Neuronal stem cell (in vitro differentiated cells): ENCODE measurements at regions not wholly inside any gene's neighbourhood (a gene's known extent, or its start where the extent isn't known, plus 50 kb on each side); places are given as distances from the start of the nearest gene placed in this dataset.
A peak's percentile ranks its signal among the peaks of the same experiment; 100 is the strongest.

Experiments used
- DNase-seq: peaks from one replicate; pipeline ENCODE4 v3.0.0-alpha.2; 2013; ENCODE audit warnings: low spot score
- H2AFZ ChIP-seq: one replicate; pipeline ENCODE4 v1.6.1; 2013; ENCODE audit warnings: mild to moderate bottlenecking, low read length, inconsistent platforms
- H2AK5ac ChIP-seq: 2 replicates; pipeline ENCODE4 v1.6.1; 2013; ENCODE audit warnings: low read depth, mild to moderate bottlenecking, inconsistent platforms, low read length, moderate library complexity, mixed read lengths
- H2BK120ac ChIP-seq: 2 replicates; pipeline ENCODE4 v1.6.1; 2013; ENCODE audit warnings: low read depth, mild to moderate bottlenecking, inconsistent platforms, low read length, moderate library complexity, mixed read lengths
- H2BK12ac ChIP-seq: one replicate; pipeline ENCODE4 v1.6.1; 2013; ENCODE audit warnings: low read length, inconsistent platforms
- H2BK15ac ChIP-seq: 2 replicates; pipeline ENCODE4 v1.6.1; 2013; ENCODE audit warnings: mild to moderate bottlenecking, low read length, inconsistent platforms, mixed read lengths
- H2BK5ac ChIP-seq: one replicate; pipeline ENCODE4 v1.6.1; 2013; ENCODE audit warnings: inconsistent platforms, mild to moderate bottlenecking, low read length, moderate library complexity
- H3K14ac ChIP-seq: one replicate; pipeline ENCODE4 v1.6.1; 2013; ENCODE audit warnings: low read length, inconsistent platforms
- H3K18ac ChIP-seq: 2 replicates; pipeline ENCODE4 v1.6.1; 2013; ENCODE audit warnings: low read length, inconsistent platforms
- H3K23ac ChIP-seq: 2 replicates; pipeline ENCODE4 v1.6.1; 2013; ENCODE audit warnings: low read depth, mild to moderate bottlenecking, mixed read lengths, low read length, inconsistent platforms; ENCODE audit not compliant: poor library complexity
- H3K27ac ChIP-seq: replicated peaks from 3 replicates; pipeline ENCODE4 v1.5.1; 2013; ENCODE audit warnings: low read length, inconsistent platforms
- H3K27me3 ChIP-seq, 3 experiments: 2 replicates each; pipeline ENCODE4 v1.6.1; 2013; ENCODE audit warnings: low read length in 3 of 3, mild to moderate bottlenecking in 2 of 3, inconsistent platforms in 1 of 3, low read depth in 1 of 3, mixed read lengths in 1 of 3, moderate library complexity in 1 of 3; ENCODE audit not compliant: control insufficient read depth in 3 of 3, insufficient read depth in 3 of 3
- H3K36me3 ChIP-seq, 2 donors: replicated peaks in 1 of 2; 2 replicates each; pipeline ENCODE4 v1.6.1; 2013; ENCODE audit warnings: low read length in 2 of 2; ENCODE audit not compliant: control insufficient read depth in 2 of 2, insufficient read depth in 2 of 2
- H3K4ac ChIP-seq: 2 replicates; pipeline ENCODE4 v1.6.1; 2013; ENCODE audit warnings: inconsistent platforms, mild to moderate bottlenecking, low read length, moderate library complexity
- H3K4me1 ChIP-seq, 2 donors: 1 replicate in 1 of 2; 2 replicates in 1 of 2; pipeline ENCODE4 v1.6.1; 2013; ENCODE audit warnings: low read length in 2 of 2, low read depth in 1 of 2; ENCODE audit not compliant: control insufficient read depth in 2 of 2, insufficient read depth in 1 of 2
- H3K4me2 ChIP-seq: one replicate; pipeline ENCODE4 v1.6.1; 2013; ENCODE audit warnings: mild to moderate bottlenecking, low read length, inconsistent platforms; ENCODE audit not compliant: insufficient read depth, poor library complexity, severe bottlenecking
- H3K4me3 ChIP-seq, 2 donors: 2 replicates each; pipeline ENCODE4 v1.5.1; 2013; ENCODE audit warnings: low read length in 2 of 2, mild to moderate bottlenecking in 2 of 2, inconsistent platforms in 1 of 2, moderate library complexity in 1 of 2
- H3K79me1 ChIP-seq: one replicate; pipeline ENCODE4 v1.6.1; 2013; ENCODE audit warnings: low read depth, mild to moderate bottlenecking, inconsistent platforms, low read length, moderate library complexity
- H3K9ac ChIP-seq: one replicate; pipeline ENCODE4 v1.6.1; 2013; ENCODE audit warnings: mild to moderate bottlenecking, low read depth, low read length, inconsistent platforms; ENCODE audit not compliant: poor library complexity
- H3K9me3 ChIP-seq, 2 donors: replicated peaks in 1 of 2; 2 replicates each; pipeline versions ENCODE3 to v1.6.1; 2013; ENCODE audit warnings: low read length in 2 of 2, mild to moderate bottlenecking in 2 of 2, inconsistent platforms in 1 of 2, low read depth in 1 of 2, mixed read lengths in 1 of 2, moderate library complexity in 1 of 2; ENCODE audit not compliant: control insufficient read depth in 2 of 2, insufficient read depth in 1 of 2
- H4K8ac ChIP-seq: one replicate; pipeline ENCODE4 v1.6.1; 2013; ENCODE audit warnings: low read depth, mild to moderate bottlenecking, inconsistent platforms, low read length, moderate library complexity
- H4K91ac ChIP-seq: one replicate; pipeline ENCODE4 v1.6.1; 2013; ENCODE audit warnings: low read length, low read depth, mild to moderate bottlenecking, inconsistent platforms; ENCODE audit not compliant: poor library complexity
- WGBS, 2 donors: extraction: QIAGEN DNeasy Blood & Tissue Kit; methylation state at CpG; one replicate each; pipeline ENCODE4 v1.1.7; 2013; ENCODE audit warnings: missing lambda C conversion rate in 2 of 2, mixed read lengths in 1 of 2; ENCODE audit not compliant: insufficient read length in 2 of 2, insufficient replicate concordance in 1 of 2; ENCODE audit errors: extremely low coverage in 2 of 2; 5-methylcytosine and 5-hydroxymethylcytosine counted together

- Histone ChIP-seq H3K9ac (no peak overlapping the region), H3K18ac (no peak overlapping the region), H2BK12ac (no peak overlapping the region), H2AK5ac (no peak overlapping the region), H3K9me3 (no peaks in the 10 kb centered on the region), H4K91ac (no peak overlapping the region), H2BK5ac (no peak overlapping the region), H2BK15ac (no peak overlapping the region), H3K79me1 (no peaks in the 10 kb centered on the region), H3K14ac (no peak overlapping the region), H4K8ac (no peak overlapping the region), H3K27ac (no peak overlapping the region), H2AFZ (no peak overlapping the region), H3K36me3 (no peaks in the 10 kb centered on the region), H3K4me2 (no peak overlapping the region), H3K4me1 (no peaks in the 10 kb centered on the region), H3K4me3 (no peak overlapping the region), H3K4ac (no peak overlapping the region), H2BK120ac (no peak overlapping the region), H3K27me3 (no peaks in the 10 kb centered on the region), H3K23ac (no peak overlapping the region)
- no CpG with 5 or more reads among the region's 2 CpGs for WGBS, 2 donors
- no peak for DNase-seq
Observed at GRCh38 chr10:56258378-56258777, 102.7 kb downstream of the ZWINT start.

- no peak overlapping the region for H3K27ac ChIP-seq
- H2AK5ac ChIP-seq, result no peak overlapping the region
- no peaks in the 10 kb centered on the region for H3K9me3 ChIP-seq
- H2BK120ac ChIP-seq, result no peak overlapping the region
- no peak overlapping the region for H3K4me3 ChIP-seq
- no peak overlapping the region for H3K9ac ChIP-seq
- no peaks in the 10 kb centered on the region for H3K36me3 ChIP-seq
- WGBS, 2 donors, result no CpG with 5 or more reads among the region's 8 CpGs
- DNase-seq, result no peak
- no peaks in the 10 kb centered on the region for H3K4me1 ChIP-seq
- H2BK5ac ChIP-seq, result peak overlapping the region; percentile 53
- H4K91ac ChIP-seq, result no peak overlapping the region
- H2BK12ac ChIP-seq, result no peak overlapping the region
- H3K4ac ChIP-seq, result no peak overlapping the region
- H3K27me3 ChIP-seq, result no peaks in the 10 kb centered on the region
- H3K4me2 ChIP-seq, result no peak overlapping the region
- H3K79me1 ChIP-seq, result no peaks in the 10 kb centered on the region
- H2BK15ac ChIP-seq, result no peak overlapping the region
- H2AFZ ChIP-seq, result no peak overlapping the region
- H3K18ac ChIP-seq, result no peak overlapping the region
- H3K14ac ChIP-seq, result no peak overlapping the region
- no peak overlapping the region for H3K23ac ChIP-seq
- H4K8ac ChIP-seq, result no peak overlapping the region
Observed at GRCh38 chr10:56255298-56255697, 105.8 kb downstream of the ZWINT start.

GRCh38 chr10:56240471-56240870 is 120.6 kb downstream of the ZWINT start:
- Histone ChIP-seq H3K4me1 (no peaks in the 10 kb centered on the region), H3K4me3 (no peak overlapping the region), H3K27ac (no peak overlapping the region), H3K18ac (no peak overlapping the region), H3K27me3 (no peaks in the 10 kb centered on the region), H2BK12ac (no peak overlapping the region), H2BK120ac (no peak overlapping the region), H2BK15ac (no peak overlapping the region), H3K36me3 (no peaks in the 10 kb centered on the region), H3K4ac (no peak overlapping the region), H3K4me2 (no peak overlapping the region), H2AFZ (peak overlapping the region; percentile 23), H2AK5ac (no peak overlapping the region), H3K14ac (no peak overlapping the region), H3K79me1 (no peaks in the 10 kb centered on the region), H4K8ac (no peak overlapping the region), H2BK5ac (no peak overlapping the region), H4K91ac (no peak overlapping the region), H3K9me3 (no peaks in the 10 kb centered on the region), H3K23ac (no peak overlapping the region), H3K9ac (no peak overlapping the region)
- no peak for DNase-seq
- no CpG with 5 or more reads among the region's 5 CpGs for WGBS, 2 donors

GRCh38 chr10:56231436-56231835 is 129.6 kb downstream of the ZWINT start:
- no peak overlapping the region for H3K9ac ChIP-seq
- no peaks in the 10 kb centered on the region for H3K9me3 ChIP-seq
- no peak overlapping the region for H3K14ac ChIP-seq
- no peak overlapping the region for H3K27ac ChIP-seq
- no CpG with 5 or more reads among the region's 5 CpGs for WGBS, 2 donors
- H3K27me3 ChIP-seq, result no peaks in the 10 kb centered on the region
- H2BK15ac ChIP-seq, result no peak overlapping the region
- no peak overlapping the region for H2BK5ac ChIP-seq
- no peak overlapping the region for H4K8ac ChIP-seq
- no peaks in the 10 kb centered on the region for H3K36me3 ChIP-seq
- no peak overlapping the region for H3K4ac ChIP-seq
- no peak overlapping the region for H2AFZ ChIP-seq
- no peak overlapping the region for H4K91ac ChIP-seq
- no peak overlapping the region for H3K18ac ChIP-seq
- no peak overlapping the region for H2BK120ac ChIP-seq
- no peaks in the 10 kb centered on the region for H3K79me1 ChIP-seq
- no peak overlapping the region for H3K4me3 ChIP-seq
- no peak overlapping the region for H2AK5ac ChIP-seq
- no peak overlapping the region for H3K23ac ChIP-seq
- no peak overlapping the region for H3K4me2 ChIP-seq
- H3K4me1 ChIP-seq, result no peaks in the 10 kb centered on the region
- DNase-seq, result no peak
- no peak overlapping the region for H2BK12ac ChIP-seq
